Stimulated activated CD4-positive, alpha-beta T cell treated with anti-CD3 and anti-CD28 coated beads, Interleukin-12 subunit alpha, Interleukin-12 subunit beta, amount 100 ng/mL, for 48 hours (primary cell): ENCODE measurements at regions not wholly inside any gene's neighbourhood (a gene's known extent, or its start where the extent isn't known, plus 50 kb on each side); places are given as distances from the start of the nearest gene placed in this dataset.
"Not testable (repeated sequence)": the region's sequence is repeated elsewhere in the genome, so short reads cannot be mapped to it uniquely, and the experiment has no call there.

Experiments
- DNase-seq, 3 donors: peaks; one replicate each; pipeline ENCODE4 v3.0.0-alpha.2; 2020; ENCODE audit warnings: low read depth in 2 of 3, low spot score in 1 of 3

- no peak for DNase-seq
Measured at GRCh38 chr12:125549171-125549570, 483.9 kb downstream of the AACS start.

- no peak for DNase-seq
Measured at GRCh38 chr12:125549836-125550235, 484.6 kb downstream of the AACS start.

DNA sequence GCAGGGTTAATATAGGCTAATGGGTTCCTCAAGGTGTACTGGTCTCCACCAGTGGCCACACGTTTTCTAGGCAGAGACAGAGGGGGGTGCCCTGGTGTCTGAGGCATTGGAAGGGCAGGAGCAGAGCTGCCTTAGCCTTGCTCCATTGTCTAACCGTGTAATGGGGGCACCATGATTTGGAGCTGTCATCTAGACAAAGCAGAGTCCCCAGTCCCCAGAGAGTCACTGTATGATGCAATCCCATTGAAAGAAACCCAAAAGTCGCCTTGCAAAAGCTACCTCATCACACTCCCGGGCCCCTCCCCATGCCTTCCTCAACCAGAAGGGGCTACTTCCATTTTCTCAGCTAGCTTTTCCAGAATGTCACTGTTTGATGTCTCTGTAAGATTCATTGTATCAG lies 487.1 kb downstream of the AACS start:
- no peak for DNase-seq

GRCh38 chr12:125561008-125561407 lies 495.8 kb downstream of the AACS start:
- not testable (repeated sequence) for DNase-seq

- DNase-seq = no peak
Measured at GRCh38 chr12:125564753-125565152, 499.5 kb downstream of the AACS start.

DNA sequence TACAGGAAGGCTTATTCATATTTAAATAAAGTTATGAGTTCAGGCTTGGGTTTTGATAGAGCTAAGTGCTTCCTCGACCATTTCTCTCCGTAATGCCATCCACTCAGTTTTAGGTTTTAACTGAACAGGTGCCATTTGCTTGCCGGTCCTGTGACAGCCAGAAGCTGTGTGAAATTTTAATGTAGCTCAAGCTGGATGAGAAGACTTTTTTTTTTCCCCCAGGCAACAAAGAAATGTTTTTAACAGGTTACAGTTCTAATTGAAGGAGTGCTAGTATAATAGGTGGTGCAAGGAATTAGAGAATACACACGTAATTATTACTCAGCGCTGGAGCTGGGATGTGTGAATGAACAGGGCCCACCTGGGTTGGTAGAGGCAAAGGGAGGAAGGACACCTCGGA lies 502.3 kb downstream of the AACS start:
- no peak for DNase-seq

GRCh38 chr12:125568306-125568705 lies 503.1 kb downstream of the AACS start:
- no peak for DNase-seq

- DNase-seq = no peak
Measured at GRCh38 chr12:125573271-125573670, 508.0 kb downstream of the AACS start.

- DNase-seq = no peak
Measured at GRCh38 chr12:125577334-125577733, 512.1 kb downstream of the AACS start.

DNA sequence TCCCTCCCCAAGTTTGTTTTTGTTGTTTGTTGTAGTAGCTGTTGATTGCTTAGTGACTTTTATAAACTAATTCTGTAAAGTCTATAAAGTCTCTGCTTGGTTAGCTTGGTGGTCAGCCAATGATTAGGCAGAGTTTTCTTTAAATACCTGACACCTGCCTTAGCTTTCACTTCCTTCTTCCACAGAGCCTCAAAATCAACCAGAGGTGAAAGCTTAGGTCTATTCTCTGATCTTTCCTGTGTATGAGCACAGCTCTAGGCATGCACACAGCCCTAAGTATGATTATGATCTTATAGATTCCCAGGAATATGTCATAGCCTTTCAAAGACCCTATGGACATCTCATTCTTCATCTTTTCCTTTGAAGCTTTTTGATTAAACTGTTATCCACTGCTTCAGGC lies 514.7 kb downstream of the AACS start:
- no peak for DNase-seq

DNA sequence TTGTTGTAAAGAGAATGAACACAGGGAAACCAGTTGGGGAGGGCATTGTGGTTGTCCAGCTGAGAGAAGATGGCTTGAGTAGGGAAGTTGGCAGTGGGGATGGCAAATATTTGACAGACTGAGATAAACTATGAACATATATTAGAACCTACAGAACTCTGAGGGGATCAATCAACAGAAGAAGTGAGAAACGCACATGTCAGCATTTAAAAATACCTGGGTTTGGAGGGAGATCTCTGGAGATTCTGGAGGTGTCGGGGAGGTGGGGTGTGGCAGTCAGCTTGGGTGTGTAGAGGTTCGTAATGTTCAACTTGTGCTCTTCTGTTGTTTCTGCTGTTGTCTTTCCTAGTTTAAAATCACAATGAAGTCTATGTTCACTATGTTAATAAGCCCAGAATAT lies 517.8 kb downstream of the AACS start:
- DNase-seq = no peak

DNA sequence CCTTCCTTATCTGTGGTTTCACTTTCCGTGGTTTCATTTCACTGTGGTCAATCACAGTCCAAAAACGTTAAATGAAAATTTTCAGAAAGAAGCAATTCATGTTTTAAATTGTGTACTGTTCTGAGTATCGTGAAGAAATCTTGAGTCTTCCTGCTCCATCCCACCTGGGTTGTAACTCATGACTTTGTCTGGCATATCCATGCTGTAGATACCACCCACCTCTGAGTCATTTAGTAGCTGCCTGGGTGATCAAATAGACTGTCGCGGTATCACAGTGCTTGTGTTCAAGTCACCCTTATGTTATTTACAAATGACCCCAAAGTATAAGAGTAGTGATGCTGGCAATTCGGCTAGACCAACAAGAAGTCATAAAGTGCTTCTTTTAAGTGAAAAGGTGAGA lies 521.2 kb downstream of the AACS start:
- DNase-seq = no peak

DNA sequence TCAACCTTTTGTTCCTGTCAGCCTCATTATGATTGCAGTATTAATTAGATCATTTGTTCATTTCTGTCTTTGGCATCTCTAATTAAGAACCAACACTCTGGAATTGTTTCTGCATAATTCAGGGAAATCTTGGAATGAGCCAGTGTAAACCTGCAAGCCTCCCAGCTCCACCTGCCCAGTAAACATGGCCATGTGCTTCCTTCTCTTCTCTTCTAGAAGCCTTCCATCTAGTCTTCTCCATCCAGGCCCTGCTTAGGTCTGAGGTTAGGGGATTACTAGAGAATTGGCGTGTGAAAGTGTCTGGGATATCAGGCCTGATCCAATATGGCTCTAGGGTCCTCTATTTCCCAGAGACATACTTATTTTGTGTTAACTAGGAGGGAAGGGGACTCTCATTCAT lies 528.0 kb downstream of the AACS start:
- no peak for DNase-seq

DNA sequence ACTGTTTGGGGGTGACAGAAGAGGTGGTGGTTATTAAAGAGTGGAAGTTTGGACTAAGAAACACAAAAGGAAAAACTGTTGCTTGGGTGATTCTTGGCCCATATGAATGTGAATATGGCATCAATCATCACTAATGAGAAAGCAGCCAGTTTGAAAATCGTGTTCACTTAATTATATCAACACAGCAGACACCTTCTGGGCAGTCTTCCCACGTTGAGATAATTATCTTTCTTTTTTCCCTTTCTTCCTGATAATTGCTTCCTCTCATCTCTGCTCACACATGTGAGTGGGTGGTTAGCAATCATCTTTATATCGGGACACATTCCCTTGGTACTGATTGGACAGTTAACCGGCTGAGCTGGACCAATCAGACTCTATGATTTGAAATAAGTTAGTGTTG lies 539.7 kb downstream of the AACS start:
- DNase-seq = no peak

GRCh38 chr12:125606312-125606711 lies 541.1 kb downstream of the AACS start:
- no peak for DNase-seq

DNA sequence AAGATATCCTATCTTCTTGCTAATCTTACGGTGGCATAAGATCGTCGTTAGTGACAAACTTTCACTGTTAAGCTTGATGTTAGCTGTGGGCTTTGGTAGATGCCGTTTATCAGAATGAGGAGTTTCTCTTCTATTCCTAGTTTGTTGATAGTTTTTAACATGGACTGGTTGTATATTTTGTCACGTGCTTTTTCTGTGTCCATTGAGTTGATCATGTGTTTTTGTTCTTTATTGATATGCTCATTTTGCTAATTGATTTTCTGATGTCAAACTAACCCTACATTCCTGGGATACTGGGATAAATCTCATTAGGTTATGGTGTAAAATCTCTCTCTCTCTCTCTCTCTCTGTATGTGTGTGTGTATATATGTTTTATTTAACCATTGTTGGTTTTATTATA lies 545.1 kb downstream of the AACS start:
- no peak for DNase-seq

GRCh38 chr12:125610971-125611370 lies 545.7 kb downstream of the AACS start:
- no peak for DNase-seq

DNA sequence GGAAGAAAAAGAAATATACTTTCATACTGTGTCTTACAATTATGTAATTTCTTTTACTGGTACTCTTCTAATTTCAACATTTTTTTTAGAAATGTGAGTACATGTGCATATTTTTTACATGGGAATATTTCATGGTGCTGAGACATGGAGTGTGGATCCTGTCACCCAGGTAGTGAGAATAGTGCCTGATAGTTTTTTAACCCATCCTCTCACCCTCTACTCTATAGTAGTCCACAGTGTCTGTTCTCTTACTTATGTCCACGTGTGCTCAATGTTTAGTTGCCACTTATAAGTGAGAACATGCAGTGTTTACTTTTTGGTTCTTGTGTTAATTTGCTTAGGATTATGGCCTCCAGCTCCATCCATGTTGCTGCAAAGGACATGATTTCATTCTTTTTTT lies 548.8 kb downstream of the AACS start:
- no peak for DNase-seq

DNA sequence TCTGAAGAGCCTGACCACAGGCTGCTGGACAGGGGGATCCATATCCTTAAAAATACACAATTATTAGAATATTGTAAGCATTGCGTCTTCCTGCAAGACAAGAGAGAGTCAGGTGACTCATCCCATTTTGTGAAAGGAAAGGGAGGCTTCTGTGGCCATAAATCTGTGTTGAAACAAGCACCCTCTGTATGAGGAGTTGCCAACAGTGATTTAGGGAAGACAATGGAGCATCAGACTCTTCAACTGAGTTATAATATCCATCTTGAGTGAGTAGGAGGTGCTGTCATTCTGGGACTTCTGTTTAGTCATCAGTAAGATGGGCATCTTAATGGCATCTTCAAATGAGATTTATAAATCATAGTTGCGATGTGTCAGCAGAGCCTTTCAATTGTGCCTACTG lies 554.5 kb downstream of the AACS start:
- no peak for DNase-seq

- no peak for DNase-seq
Measured at GRCh38 chr12:125633686-125634085, 568.5 kb downstream of the AACS start.

GRCh38 chr12:125634813-125635212 lies 569.6 kb downstream of the AACS start:
- DNase-seq = no peak

DNA sequence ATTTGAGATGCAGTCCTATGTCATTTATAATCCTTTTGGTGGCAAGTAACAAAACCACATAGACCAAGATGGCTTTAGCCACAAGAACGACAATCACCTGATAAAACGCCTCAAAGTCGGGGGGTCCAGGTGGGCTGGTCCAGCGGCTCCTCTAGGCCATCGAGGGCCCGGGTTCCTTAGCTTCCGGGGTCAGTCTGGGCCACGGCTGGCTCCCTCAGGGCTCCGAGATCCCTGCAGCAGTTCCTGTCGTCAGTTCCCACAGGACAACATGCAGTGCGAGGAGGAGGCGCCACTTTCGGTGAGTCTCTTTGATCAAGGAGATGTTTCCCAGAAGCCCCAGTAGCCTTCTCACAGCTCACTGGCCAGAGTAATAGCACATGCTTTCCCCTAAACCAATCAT lies 574.6 kb downstream of the AACS start:
- no peak for DNase-seq

DNA sequence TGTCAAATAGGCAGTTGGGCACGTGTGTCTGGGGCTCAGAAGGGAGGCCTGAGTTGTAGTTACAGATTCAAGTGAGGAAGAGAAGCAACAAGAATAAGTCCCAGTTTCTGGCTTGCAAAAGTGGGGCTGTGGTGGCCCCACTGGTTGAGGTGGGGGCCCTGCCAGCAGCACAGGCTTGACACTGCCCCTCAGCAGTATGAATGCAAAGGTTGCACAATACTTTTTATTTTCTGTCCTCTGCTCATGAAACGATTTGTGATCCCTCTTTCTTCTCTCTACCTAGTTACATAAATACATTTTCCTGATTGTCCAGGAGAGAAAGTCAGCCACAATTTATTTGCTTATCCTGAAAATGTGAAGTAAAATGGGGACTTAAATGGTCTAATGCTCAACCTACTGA lies 577.8 kb downstream of the AACS start:
- no peak for DNase-seq

- no peak for DNase-seq
Measured at GRCh38 chr12:125645724-125646123, 580.5 kb downstream of the AACS start.
